ENCODE measurements at regions not wholly inside any gene's neighbourhood (a gene's known extent, or its start where the extent isn't known, plus 50 kb on each side); places are given as distances from the start of the nearest gene placed in this dataset.

DNA sequence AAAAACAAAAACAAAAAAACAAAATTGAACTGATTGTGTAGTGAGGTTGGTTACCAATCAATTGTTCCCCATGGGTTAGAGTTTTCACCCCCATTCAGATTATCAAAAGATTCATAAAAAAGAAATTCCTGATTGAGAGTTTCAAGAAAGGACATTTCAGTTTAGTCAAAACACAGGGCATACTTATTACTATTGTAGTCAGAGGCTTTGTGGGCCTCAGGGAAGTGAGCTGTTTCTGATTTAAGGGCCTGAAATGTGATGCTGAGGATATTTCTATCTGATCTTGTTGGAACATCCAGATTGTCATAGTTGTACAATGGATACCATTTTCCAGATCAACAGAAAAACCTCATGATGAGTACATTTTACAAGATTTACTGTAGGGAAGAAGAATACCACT, 368.1 kb upstream of the NETO1 start:
- no peak for DNase-seq

DNA sequence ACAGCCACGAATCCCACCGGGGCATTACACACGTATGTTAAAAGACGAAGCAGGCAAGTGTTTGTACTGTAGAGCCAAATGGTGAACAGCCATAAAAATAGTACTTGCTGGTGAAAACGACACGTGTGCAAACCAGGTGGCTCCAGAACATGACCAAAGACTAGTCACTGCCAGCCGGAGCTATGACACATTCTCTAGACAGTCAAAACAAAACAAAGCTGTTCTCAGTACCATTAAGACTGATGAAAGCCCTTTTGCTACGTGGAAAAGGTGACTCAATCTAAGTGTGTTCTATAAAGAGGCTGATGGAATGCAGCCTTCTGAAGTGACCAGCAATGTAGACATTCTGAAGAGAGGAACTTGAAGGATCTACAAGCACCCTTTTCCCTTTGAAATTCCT, 367.7 kb upstream of the NETO1 start:
- DNase-seq, result peak in 1 of 3 donors; percentile 49

DNA sequence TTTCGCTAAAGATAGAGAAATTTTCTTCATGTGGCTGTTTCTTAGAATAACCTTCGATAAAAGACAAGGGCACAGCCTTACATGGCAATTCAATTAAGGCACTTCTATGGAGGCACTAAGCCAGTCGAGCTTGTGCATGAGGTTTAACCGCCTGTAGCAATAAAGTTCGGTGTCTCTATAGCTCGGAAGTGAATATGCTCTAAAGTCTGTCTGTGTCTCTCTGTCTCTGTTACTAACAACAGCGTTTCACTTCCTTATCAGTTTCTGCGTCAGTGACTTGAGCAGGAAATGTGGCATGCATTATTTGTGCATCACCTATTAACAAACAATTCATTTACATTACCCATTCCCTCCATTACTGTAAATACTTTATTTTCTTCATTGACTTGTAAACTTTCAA, 365.1 kb upstream of the NETO1 start:
- no peak for DNase-seq

DNA sequence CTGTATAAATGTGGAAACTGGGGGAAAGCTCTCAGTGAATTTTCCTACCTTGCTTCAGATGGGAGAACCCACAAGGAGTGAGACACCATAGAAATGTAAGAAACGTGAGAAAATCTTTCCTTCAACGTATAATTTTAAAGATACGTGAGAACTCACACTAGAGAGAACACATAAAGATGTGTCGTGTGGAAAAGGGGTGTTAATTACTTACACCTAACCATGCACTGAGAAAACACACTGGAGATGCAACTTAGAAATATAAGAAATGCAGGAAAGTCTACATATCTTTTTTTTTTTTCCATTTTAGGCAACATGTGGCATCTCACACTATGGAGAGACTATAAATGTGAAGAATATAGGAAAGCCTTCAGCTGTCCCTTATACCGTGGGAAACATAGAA, 352.9 kb upstream of the NETO1 start:
- no peak for DNase-seq

DNA sequence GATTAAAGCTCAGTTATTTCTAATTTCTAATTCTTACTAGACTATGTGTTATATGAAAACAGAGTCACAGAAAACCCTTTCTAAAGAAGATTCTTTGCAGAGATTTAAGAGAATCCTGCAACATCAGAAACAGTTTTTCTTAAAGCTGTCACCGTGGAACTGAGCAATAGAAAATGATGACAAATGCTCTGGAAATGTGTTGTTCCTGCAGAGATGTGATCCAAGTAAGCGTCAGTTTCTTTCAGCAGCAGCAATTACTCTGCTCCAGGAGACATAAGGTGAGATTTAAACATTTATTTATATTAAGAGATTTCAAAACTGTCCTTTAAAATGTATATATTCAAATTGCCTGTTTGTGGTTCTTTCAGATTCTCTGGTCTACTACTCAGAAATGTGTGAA, 350.5 kb upstream of the NETO1 start:
- no peak for DNase-seq

DNA sequence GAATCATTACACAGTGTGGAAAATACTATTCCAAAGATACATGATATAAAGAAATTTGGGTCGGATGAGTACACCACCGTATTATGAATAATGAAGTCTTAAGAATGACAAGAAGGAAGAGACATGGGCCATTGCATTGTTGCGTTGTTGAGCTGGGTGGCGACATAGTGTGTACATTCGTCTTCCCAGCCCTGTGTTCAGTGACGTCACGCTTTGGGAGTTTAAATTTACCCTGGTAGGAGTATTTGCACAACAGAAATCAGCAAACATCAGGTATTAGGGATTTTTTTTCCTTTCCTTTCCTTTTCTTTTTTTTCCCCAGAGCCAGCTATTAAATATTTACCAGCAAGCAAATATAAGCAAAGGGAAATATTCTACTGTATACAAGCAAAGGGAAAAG, 347.2 kb upstream of the NETO1 start:
- DNase-seq, result no peak

DNA sequence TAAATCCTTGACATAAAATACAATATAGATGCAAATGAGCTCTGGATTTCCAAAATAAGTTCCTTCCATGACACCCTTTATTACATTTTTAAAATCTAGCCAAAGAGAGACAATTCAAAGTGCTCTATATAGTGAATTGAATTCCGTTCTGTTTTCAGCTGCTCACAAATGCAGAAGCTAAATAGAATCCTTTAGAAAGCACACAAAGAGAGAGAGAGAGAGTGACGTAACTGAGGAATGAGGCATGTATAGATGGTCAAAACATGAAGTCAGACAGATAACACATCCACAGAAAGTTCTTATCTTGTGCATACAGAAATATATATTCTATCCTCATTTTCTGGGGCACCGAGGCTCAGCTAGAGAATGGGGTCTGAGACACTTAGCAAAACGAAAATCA, 344.7 kb upstream of the NETO1 start:
- DNase-seq, result no peak

DNA sequence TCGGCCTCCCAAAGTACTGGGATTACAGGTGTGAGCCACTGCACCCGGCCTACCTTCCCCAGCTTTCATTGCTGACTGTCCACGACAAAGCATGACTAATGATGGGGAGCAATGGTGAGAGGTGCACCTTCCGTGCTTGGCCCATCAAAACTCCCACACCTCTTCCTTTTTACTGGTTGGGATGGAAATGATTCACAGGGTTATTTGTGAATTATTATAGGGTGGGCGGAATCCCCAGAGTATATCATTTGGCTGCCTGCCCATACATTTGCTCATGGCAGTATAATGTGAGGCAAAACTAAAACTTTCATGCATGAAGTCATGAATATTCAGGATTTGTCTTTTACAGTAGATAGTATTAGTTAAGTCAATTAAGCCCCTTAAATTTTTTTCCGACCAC, 334.2 kb upstream of the NETO1 start:
- no peak for DNase-seq

DNA sequence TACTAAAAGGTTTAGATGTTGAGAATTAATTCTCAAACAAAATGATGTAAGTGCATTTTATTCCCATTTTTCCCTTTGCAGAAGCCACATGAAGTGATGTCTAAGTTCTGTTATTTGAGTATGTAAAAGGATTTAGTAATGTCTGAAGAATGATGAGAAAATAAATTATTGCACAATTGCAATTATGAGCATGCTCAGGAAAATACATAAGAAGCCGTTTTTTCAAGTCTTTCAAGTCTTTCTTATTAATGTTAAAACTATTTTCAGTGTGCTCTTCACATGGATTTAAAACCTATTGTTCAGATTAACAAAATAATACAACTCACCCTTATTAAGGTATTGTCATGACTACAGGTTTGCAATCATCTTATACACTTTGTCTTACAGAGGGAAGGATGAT, 331.4 kb upstream of the NETO1 start:
- no peak for DNase-seq

DNA sequence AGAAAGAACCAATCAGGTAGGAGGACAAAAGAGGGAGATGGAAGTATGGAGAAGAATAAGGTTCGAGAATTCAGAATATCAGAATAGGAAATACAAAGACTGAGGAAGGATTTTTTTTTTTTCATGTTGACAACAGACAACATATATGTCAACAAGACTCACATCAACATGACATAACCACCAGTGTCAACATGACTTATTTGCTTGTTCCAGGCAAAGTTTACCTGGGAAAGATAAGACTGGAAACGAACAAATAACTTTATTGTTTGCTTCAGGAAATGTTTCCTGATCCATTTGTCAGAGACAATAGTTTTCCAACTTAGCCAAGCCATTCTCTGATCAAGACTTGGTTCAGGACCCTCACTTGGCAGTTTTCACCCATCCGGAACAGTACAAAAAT, 321.9 kb upstream of the NETO1 start:
- DNase-seq, result no peak

DNA sequence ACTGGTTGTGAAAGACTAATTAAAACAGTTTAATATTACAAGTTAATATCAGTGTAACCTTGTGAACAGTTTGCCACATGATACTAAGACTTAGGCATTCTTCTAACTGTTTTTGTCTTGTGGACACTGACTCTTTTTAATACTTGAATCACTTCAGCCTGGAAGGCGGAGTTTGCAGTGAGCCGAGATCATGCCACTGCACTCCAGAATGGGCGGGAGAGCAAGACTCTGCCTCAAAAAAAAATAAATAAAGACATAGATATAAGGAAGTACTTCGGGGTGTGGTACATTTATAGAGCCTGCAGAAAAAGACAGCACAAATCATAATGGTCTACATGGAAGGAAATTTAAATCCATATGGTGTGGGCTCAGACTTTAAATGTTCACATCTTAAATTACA, 300.4 kb upstream of the NETO1 start:
- DNase-seq, result peak in 1 of 3 donors; percentile 2

DNA sequence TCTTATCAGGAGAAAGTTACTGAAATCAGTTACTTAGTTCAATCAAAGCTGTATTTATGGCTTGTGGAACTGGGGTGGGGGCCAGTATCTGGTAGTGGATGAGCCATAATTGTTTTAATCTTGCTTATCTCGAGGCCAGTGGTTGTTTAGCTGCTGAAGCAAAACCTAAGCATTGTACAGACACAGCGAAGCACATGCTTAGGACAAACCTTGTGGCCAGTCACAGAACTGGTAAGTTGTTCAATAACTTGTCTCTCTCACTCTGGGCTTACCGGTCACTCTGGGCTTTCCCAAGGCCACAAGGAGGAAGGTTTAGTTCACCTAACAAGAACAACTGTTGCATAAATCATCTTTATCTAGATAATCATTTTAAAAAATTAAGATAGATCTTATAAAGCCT, 296.6 kb upstream of the NETO1 start:
- no peak for DNase-seq

DNA sequence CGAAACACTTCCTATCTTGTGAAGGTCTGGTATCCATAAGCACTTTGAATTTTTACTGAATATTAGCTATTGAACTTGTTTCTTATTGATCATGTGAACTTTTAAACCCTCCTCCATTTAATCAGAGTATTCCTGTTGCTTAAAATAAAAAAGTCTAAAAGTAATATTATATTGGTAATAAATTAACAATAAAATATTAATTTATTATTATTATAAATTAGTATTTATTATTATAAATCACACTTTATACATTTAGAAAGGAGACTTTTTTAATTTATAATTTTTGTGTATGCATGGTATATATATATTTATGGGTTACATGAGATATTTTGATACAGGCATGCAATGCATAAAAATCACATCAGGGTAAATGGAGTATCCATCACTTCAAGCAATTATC, 295.4 kb upstream of the NETO1 start:
- DNase-seq, result no peak

DNA sequence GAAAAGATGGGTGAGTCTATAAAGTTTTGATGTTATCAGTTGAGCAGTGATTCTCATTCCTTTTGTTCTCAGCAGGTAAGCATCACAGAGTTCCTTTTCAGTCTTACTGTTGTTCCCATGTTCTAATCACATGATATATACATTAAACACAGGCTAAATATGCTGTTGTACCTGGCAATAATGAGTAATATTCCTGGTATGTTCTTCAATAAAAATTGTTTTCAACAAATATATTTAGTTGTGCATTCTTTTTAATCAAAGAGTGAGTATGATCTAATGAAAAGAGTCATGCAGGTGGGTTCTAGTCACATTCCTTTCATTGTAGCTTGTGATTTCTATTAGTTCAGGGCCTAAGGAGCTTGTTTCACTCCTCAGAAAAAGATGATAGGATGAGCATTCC, 288.3 kb upstream of the NETO1 start:
- no peak for DNase-seq

DNA sequence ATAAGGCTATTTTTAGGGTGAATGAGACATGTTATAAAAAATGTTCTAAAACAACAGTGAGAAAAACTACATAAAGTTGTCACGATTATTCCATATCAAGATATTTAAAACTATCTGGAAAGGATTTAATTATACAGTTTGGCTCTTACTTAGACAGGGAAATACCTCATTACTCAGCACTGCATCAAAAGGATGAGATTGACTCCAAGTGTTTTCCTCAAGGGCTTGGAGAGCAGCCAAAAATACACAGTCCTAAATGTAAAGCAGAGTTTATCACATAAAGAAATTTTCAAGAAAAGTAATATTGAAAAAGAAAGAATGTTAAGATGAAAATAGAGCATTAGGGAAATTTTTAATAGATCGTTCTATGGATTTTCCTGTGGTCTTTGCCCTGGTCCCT, 285.5 kb upstream of the NETO1 start:
- peak in 2 of 3 donors; percentile 4 to 18 for DNase-seq

DNA sequence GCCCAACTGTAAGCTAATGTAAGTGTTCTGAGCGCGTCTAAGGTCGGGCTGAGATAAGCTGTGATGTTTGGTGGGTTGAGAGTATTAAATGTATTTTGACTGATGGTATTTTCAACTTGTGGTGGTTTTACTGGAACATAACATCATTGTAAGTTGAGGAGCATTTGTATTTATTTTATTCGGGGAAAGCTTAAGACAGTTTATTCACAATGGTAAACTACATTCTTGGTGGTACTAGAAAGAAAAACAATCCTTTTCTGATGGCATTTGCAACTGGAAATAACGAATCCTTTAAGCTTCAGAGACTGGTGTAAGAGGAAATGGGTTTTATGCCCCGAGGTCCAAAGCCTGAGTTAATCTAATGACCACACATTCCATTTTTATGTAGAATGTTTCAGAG, 283.3 kb upstream of the NETO1 start:
- DNase-seq, result no peak

DNA sequence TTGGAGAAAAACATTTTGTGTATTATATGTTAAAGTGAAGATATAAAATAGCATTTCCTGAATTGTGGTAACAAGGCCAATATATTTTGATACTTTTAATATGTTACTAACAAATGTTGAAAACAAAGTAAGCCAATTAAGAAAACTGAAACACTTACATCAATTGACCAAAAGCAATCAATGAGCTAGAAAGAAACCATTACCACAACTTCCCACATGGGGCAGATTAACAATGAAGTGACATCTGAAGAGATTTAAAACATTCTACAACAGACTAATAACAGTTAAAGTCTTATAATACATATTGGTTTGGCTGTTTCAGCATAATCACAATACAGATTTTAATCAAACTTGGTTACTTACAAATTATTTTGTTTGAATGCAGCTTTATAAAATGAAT, 282.4 kb upstream of the NETO1 start:
- no peak for DNase-seq

DNA sequence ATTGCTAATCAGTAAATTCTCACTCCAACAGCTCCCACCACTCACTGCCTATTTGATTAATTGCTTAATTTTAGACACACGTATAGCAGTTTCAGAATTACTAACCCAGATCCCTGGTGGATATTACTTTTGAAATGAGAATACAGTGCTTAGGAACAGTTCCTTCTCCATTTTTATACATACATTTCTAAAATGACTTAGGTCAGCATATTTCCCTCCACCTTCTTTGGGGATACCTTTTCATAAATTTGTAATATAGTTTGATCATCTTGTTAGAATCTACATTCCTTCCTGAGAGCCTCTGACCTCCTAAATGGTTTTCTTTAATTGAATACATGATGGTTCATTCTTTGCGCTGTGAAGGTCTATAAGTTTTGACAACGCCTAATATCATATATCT, 279.8 kb upstream of the NETO1 start:
- no peak for DNase-seq

DNA sequence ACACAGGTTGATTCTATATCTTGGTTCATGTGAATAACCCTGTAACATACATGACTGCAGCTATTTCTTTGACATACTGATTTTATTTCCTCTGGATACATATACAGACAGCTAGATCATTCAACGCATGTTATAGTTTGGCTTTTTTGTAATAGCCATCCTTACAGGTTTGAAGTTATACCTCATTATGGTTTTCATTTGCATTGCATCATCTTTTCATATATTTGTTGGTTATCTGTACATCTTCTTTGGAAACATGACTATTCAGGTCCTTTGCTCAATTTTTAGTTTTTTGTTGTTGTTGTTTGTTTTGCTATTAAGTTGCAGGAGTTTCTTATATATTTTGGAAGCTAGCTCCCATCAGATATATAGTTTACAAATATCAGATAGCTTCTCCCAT, 276.2 kb upstream of the NETO1 start:
- no peak for DNase-seq

DNA sequence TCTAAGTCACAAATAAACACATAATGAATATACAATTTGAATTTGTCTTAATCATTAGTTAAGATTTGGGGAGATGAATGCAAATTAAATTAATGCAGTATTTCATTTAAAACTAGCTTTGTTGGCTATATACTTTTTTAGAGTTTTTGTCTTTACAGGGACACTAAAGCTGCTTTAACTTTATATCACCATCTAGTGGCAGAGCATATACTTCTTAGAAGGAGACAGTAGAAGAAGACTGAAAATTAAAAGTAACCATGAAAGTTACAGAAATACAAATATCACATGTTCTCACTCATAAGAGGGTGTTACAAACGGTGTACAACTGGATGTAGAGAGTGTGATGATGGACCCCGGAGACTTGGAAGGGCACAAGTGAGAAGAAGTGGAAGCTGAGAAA, 268.3 kb upstream of the NETO1 start:
- DNase-seq, result no peak

DNA sequence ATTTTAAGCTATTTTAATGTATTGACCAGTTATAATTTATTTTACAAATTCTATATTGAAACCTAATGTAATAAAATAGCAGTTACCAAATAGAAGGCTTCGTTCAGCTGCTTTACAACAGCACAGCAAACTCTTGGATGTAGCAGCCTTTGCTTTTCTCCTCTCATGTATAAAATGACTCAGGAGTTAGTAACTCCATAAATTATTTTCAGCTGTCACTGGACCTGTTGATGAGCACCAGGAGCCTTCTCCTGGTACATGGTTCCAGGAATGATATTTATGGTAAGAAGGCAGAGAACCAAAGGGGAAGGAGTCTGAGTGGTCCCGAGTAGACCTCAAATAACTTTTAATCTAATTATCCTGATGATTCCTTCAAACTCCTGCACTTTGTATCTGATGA, 256.4 kb upstream of the NETO1 start:
- peak in 1 of 3 donors; percentile 7 for DNase-seq

DNA sequence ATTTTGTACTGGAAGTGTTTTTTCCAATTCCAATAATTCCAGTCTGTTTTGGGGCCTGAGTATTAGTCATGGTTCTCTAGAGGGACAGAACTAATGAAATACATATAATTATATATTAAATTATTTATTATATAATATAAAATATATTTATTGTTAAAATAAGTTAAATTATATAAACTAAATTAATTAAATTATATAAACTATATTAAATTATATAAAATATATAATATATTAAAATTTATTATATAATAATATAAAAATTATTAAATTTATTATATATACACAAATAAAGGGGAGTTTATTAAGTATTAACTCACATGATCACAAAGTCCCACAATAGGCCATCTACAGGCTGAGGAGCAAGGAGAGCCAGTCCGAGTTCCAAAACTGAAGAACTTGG, 253.4 kb upstream of the NETO1 start:
- no peak for DNase-seq

DNA sequence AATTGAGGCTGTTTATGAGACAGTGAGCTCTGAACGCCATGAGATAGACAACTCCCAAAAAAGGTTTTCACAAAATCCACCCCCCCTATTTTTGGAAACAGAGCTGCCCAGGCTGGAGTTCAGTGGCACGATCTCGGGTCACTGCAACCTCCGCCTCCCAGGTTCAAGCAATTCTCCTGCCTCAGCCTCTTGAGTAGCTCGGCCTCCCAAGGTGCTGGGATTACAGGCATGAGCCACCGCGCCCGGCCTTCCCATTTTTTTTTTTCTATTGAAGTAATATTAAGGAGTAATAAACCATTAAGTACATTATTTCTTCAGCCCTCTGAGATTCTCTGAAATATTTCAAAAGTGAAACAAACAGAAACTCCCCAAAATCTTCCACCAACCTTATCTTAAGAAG, 252.8 kb upstream of the NETO1 start:
- no peak for DNase-seq

DNA sequence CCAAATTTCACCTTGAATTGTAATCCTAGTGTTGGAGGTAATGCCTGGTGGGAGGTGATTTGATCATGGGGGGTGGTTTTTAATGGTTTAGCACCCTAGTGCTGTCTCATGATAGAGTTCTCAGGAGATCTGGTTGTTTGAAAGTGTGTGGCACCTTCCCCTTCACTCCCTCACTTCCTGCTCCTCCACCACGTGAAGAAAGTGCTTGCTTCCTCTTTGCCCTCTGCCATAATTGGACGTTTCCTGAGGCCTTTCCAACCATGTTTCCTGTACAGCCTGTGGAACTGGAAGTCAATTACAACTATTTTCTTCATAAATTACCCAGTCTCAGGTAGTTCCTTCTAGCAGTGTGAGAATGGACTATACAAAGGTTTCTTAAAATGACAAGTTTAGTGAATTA, 251.8 kb upstream of the NETO1 start:
- DNase-seq, result no peak

DNA sequence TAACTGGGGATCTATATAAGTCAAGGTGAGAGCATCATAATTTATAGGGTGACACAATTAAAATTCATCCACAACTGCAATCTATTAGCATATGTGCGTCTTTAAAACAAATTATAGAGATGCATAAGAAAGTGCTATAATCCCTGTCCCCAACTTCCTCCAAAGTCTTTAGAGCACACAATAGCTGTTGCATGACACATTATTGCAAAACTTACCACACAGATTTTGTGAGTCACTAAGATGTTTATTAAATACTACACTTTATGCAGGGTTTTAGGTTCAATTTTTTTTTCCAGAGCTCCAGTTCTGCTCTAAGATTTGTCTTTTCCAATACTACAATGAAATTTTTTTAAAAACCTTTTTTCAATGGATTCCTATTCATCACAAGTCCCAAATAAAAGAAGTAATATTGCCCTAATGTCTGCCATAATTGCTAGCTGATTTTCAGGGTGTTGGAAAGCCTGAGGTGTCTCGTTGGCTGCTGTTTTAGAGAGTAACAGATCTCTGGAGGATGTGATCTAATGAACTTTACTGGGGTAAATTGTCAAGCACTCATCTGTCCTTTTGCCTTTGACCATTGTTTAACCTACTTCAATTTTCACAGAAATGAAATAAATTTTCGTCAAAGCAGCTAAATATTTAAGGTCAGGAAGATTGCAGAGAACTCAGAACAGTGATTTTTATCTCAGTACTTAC, 250.5 kb upstream of the NETO1 start:
- peak in 1 of 3 donors; percentile 7 for DNase-seq

Measured in muscle of back (tissue), 3 donors.